Esophagus muscularis mucosa (tissue), 4 donors: ENCODE measurements at regions not wholly inside any gene's neighbourhood (a gene's known extent, or its start where the extent isn't known, plus 50 kb on each side); places are given as distances from the start of the nearest gene placed in this dataset.

Experiments
- DNase-seq: peaks from one replicate; pipeline ENCODE4 v3.0.0-alpha.2; 2017; ENCODE audit errors: extremely low spot score
- H3K27ac ChIP-seq, 4 donors: fragments of 200-600 bp; sonication (generic); replicated peaks in 1 of 4; 1 replicate in 3 of 4; 2 replicates in 1 of 4; pipeline ENCODE4 v1.5.1; 2016 to 2019; ENCODE audit warnings: mild to moderate bottlenecking in 1 of 4
- H3K27me3 ChIP-seq, 4 donors: fragments of 200-600 bp; sonication (generic); one replicate each; pipeline versions ENCODE4 v1.5.1 to v1.6.0; 2016 to 2019
- H3K36me3 ChIP-seq, 4 donors: fragments of 200-600 bp; sonication (generic); one replicate each; pipeline ENCODE4 v1.5.1; 2016 to 2019
- H3K4me1 ChIP-seq, 4 donors: fragments of 200-600 bp; sonication (generic); one replicate each; pipeline ENCODE4 v1.5.1; 2016 to 2019
- H3K4me3 ChIP-seq, 4 donors: fragments of 200-600 bp; sonication (generic); 1 replicate in 2 of 4; 2 replicates in 2 of 4; pipeline ENCODE4 v1.5.1; 2016 to 2019; ENCODE audit warnings: mild to moderate bottlenecking in 4 of 4, moderate library complexity in 1 of 4
- H3K9me3 ChIP-seq, 4 donors: fragments of 200-600 bp; sonication (generic); 1 replicate in 3 of 4; 2 replicates in 1 of 4; pipeline ENCODE4 v1.5.1; 2016 to 2019
- EP300 ChIP-seq: sonication (generic); formaldehyde crosslinking; IDR thresholded peaks from one replicate; pipeline ENCODE4 v1.6.1; 2017; ENCODE audit warnings: antibody characterized with exemption
- POLR2A ChIP-seq: fragments of 450-650 bp; IDR thresholded peaks from one replicate; pipeline ENCODE4 v1.6.1; 2017; ENCODE audit warnings: antibody characterized with exemption, moderate library complexity, mild to moderate bottlenecking, low read depth
- POLR2AphosphoS5 ChIP-seq, 2 donors: sonication (generic); formaldehyde crosslinking; IDR thresholded peaks; one replicate each; pipeline ENCODE4 v1.6.1; 2017; ENCODE audit warnings: antibody characterized with exemption in 2 of 2
- WGBS: methylation state at CpG from one replicate; pipeline ENCODE4 v1.1.5; 2018; 5-methylcytosine and 5-hydroxymethylcytosine counted together
- intact Hi-C: fragments of 100-400 bp; cut with DNase I; formaldehyde crosslinking; loops from one replicate; pipeline ENCODE4 v1.15.1; 2023
- TF ChIP-seq, protein P1 (sequence below), 3 experiments: fragments of 200-600 bp in 2 of 3; fragments of 450-650 bp in 1 of 3; sonication (generic) in 2 of 3; IDR thresholded peaks; one replicate each; pipeline ENCODE4 v1.5.1; 2017 to 2019; ENCODE audit warnings: antibody characterized with exemption in 3 of 3, mild to moderate bottlenecking in 2 of 3, moderate library complexity in 1 of 3

DNA sequence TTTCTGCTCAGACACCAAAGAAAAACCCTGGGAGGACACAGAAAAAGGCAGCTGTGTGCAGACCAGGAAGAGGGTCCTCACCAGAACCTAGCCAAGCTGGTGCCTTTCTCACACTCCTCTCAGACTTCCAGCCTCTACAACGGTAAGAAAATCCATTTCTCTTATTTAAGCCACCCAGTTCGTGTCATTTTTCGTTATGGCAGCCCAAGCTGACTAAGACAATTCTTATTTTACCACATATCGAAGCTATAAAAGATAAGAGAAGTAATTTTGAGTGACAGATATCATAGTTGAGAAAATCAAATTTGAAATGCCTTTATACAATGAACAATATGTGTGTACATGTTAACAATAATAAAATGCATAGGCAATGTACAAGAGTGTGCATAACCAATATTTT, 219.5 kb downstream of the CBLN2 start:
- H3K27me3 ChIP-seq: no peaks in the 10 kb centered on the region
- no peak for DNase-seq
- TF ChIP-seq POLR2A (no peak), EP300 (no peak), POLR2AphosphoS5 (IDR thresholded peaks at IDR 0.05) (no peak)
- TF ChIP-seq, protein P1, sequence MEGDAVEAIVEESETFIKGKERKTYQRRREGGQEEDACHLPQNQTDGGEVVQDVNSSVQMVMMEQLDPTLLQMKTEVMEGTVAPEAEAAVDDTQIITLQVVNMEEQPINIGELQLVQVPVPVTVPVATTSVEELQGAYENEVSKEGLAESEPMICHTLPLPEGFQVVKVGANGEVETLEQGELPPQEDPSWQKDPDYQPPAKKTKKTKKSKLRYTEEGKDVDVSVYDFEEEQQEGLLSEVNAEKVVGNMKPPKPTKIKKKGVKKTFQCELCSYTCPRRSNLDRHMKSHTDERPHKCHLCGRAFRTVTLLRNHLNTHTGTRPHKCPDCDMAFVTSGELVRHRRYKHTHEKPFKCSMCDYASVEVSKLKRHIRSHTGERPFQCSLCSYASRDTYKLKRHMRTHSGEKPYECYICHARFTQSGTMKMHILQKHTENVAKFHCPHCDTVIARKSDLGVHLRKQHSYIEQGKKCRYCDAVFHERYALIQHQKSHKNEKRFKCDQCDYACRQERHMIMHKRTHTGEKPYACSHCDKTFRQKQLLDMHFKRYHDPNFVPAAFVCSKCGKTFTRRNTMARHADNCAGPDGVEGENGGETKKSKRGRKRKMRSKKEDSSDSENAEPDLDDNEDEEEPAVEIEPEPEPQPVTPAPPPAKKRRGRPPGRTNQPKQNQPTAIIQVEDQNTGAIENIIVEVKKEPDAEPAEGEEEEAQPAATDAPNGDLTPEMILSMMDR (IDR thresholded peaks at IDR 0.05): no peak
- no peaks in the 10 kb centered on the region for H3K36me3 ChIP-seq
- no peak overlapping the region for H3K27ac ChIP-seq
- H3K9me3 ChIP-seq: no peaks in the 10 kb centered on the region
- 82% methylated on average over 4 of the region's 4 CpGs for WGBS
- intact Hi-C loops: no loop called here
- H3K4me1 ChIP-seq: no peaks in the 10 kb centered on the region
- H3K4me3 ChIP-seq: no peak overlapping the region

DNA sequence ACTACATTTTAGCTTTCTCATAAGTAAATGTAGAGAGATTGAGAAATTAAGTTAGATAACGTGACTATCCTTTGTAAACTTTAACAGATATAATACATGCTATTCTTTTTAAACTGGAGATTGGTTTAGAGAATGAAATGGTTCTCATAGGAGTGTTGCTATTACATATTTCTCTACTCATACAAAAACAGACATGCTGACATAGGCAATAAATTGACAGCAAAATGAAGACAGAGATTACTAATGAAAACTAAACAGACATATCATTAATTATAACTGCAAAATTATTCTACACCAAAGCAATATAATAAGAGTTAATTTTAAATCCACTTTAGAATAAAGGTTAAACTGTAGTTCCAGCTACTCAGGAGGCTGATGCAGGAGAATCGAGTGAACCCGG, 227.6 kb downstream of the CBLN2 start:
- TF ChIP-seq POLR2AphosphoS5 (IDR thresholded peaks at IDR 0.05) (no peak), EP300 (no peak), POLR2A (no peak)
- TF ChIP-seq, protein P1 (IDR thresholded peaks at IDR 0.05): no peak
- intact Hi-C loops: no loop called here
- WGBS: 73% methylated on average over 3 of the region's 3 CpGs

DNA sequence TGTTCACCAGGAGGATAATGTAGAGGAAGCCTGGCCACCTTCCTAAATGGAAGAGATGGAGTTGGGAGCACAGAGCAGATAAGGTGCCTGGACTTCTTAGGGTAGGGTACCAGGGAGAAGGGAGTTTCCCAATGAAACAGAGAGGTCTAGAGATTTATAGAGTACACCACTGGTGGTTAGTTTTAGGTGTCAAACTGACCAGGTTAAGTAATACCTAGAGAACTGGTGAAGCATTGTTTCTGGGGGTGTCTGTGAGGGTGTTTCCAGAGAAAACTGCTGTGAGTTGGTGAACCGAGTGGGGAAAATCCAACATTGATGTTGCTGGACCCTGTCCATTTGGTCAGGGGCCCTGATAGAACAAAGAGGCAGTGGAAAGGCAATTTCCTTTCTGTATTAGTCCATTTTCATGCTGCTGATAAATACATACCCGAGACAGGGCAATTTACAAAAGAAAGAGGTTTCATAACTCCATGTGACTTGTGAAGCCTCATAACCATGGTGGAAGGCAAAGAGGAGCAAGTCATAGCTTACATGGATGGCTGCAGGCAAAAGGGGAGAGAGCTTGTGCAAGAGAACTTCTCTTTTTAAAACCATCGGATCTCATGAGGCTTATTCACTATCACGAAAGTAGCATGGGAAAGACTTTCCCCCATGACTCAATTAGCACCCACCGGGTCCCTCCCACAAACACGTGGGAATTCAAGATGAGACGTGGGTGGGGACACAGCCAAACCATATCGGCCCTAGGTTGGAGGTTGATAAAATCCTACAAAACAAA, 260.8 kb downstream of the CBLN2 start:
- no peaks in the 10 kb centered on the region for H3K27me3 ChIP-seq
- no peak overlapping the region for H3K27ac ChIP-seq
- no peaks in the 10 kb centered on the region for H3K4me1 ChIP-seq
- no peak for DNase-seq
- H3K4me3 ChIP-seq: no peak overlapping the region
- intact Hi-C loops: no loop called here
- peaks cover 0 to 5% (median 0%) of the 10 kb centered on the region in 4 donors for H3K9me3 ChIP-seq
- no peaks in the 10 kb centered on the region for H3K36me3 ChIP-seq
- WGBS: 77% methylated on average over 8 of the region's 8 CpGs
- TF ChIP-seq POLR2A: no peak

More for the DNA sequence above, 227.6 kb downstream of the CBLN2 start:
- DNase-seq: no peak
- no peaks in the 10 kb centered on the region for H3K36me3 ChIP-seq
- H3K9me3 ChIP-seq: no peaks in the 10 kb centered on the region
- H3K27ac ChIP-seq: no peak overlapping the region
- peaks cover 0 to 4% (median 0%) of the 10 kb centered on the region in 4 donors for H3K4me1 ChIP-seq
- no peak overlapping the region for H3K4me3 ChIP-seq
- H3K27me3 ChIP-seq: no peaks in the 10 kb centered on the region

DNA sequence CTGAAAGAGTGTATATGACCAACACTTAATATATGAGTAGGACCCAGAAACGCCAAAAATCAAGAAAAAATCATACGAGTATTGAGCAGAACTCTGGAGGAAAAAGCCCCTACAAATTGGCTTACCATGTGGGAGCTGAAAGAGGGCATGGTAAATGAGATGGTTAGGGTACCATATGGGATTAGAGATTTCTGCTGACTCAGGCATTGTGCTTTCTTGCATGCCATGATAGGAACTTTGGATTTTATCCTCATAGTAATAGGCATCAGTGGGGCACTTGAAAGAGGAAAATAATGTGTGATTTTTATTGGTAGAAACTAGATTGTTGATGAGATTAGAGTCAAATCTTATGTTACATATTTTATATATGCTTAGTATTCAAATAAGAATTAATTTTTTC, 271.1 kb downstream of the CBLN2 start:
- no peak overlapping the region for H3K27ac ChIP-seq
- peaks cover 0 to 10% (median 0%) of the 10 kb centered on the region in 4 donors for H3K9me3 ChIP-seq
- DNase-seq: no peak
- H3K27me3 ChIP-seq: no peaks in the 10 kb centered on the region
- WGBS: 78% methylated on average over 2 of the region's 2 CpGs
- no peak for TF ChIP-seq POLR2A
- TF ChIP-seq POLR2AphosphoS5 (IDR thresholded peaks at IDR 0.05): no peak
- no peak for TF ChIP-seq EP300
- TF ChIP-seq, protein P1 (IDR thresholded peaks at IDR 0.05): no peak
- intact Hi-C loops: no loop called here
- H3K36me3 ChIP-seq: no peaks in the 10 kb centered on the region
- no peak overlapping the region for H3K4me3 ChIP-seq
- no peaks in the 10 kb centered on the region for H3K4me1 ChIP-seq

DNA sequence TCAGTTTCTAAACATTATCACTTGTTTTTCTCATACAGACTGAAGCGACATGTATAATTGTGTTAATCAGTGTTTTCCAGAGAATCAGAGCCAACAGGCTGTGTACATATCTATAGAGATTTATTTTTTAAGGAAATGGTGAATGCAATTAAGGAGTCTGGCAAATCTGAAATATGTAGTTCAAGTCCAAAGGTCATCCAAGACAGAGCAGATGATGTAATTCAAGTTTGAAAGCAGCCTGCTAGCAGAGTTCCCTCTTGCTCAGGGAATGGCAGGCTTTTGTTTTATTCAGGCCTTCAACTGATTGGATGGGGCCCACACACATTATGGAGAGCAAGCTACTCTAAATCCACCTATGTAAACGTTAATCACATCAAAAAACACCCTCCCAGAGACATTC, 282.6 kb downstream of the CBLN2 start:
- TF ChIP-seq, protein P1 (IDR thresholded peaks at IDR 0.05): no peak
- TF ChIP-seq EP300 (no peak), POLR2AphosphoS5 (IDR thresholded peaks at IDR 0.05) (no peak), POLR2A (no peak)
- no peak for DNase-seq
- WGBS: 47% methylated on average over 2 of the region's 2 CpGs

More for the DNA sequence above, 282.6 kb downstream of the CBLN2 start:
- Histone ChIP-seq H3K27me3 (no peaks in the 10 kb centered on the region), H3K9me3 (no peaks in the 10 kb centered on the region), H3K36me3 (no peaks in the 10 kb centered on the region), H3K4me1 (no peaks in the 10 kb centered on the region), H3K4me3 (no peak overlapping the region), H3K27ac (no peak overlapping the region)
- intact Hi-C loops: no loop called here
